Mesenchymal stem cell (in vitro differentiated cells and primary cell): ENCODE measurements at regions not wholly inside any gene's neighbourhood (a gene's known extent, or its start where the extent isn't known, plus 50 kb on each side); places are given as distances from the start of the nearest gene placed in this dataset.
"Not testable (repeated sequence)": the region's sequence is repeated elsewhere in the genome, so short reads cannot be mapped to it uniquely, and the experiment has no call there.

Experiments
- DNase-seq: peaks from one replicate; pipeline ENCODE4 v3.0.0-alpha.2; 2013
- H2AFZ ChIP-seq: one replicate; pipeline ENCODE4 v1.6.1; 2013; ENCODE audit warnings: low read depth, mild to moderate bottlenecking, control low read depth, inconsistent platforms, low read length, moderate library complexity
- H2AK5ac ChIP-seq: 2 replicates; pipeline ENCODE4 v1.6.1; 2013; ENCODE audit warnings: low read length, moderate library complexity, mild to moderate bottlenecking, inconsistent platforms; ENCODE audit not compliant: severe bottlenecking
- H2BK120ac ChIP-seq: one replicate; pipeline ENCODE4 v1.6.1; 2013; ENCODE audit warnings: low read depth, mild to moderate bottlenecking, inconsistent platforms, low read length, moderate library complexity
- H2BK12ac ChIP-seq, 2 experiments: one replicate each; pipeline ENCODE4 v1.6.1; 2013; ENCODE audit warnings: inconsistent platforms in 2 of 2, low read length in 2 of 2, mild to moderate bottlenecking in 2 of 2, moderate library complexity in 2 of 2, control low read depth in 1 of 2
- H2BK15ac ChIP-seq: one replicate; pipeline ENCODE4 v1.6.1; 2013; ENCODE audit warnings: mild to moderate bottlenecking, low read depth, inconsistent platforms; ENCODE audit not compliant: poor library complexity, severe bottlenecking
- H2BK5ac ChIP-seq: 2 replicates; pipeline ENCODE4 v1.6.1; 2013; ENCODE audit warnings: low read depth, mild to moderate bottlenecking, low read length, control low read depth, inconsistent platforms; ENCODE audit not compliant: poor library complexity, severe bottlenecking
- H3K14ac ChIP-seq, 2 experiments: one replicate each; pipeline ENCODE4 v1.6.1; 2013; ENCODE audit warnings: inconsistent platforms in 2 of 2, low read length in 2 of 2, control low read depth in 1 of 2, mild to moderate bottlenecking in 1 of 2, moderate library complexity in 1 of 2
- H3K18ac ChIP-seq, 2 experiments: one replicate each; pipeline ENCODE4 v1.6.1; 2013; ENCODE audit warnings: inconsistent platforms in 2 of 2, low read length in 2 of 2, control low read depth in 1 of 2, low read depth in 1 of 2, mild to moderate bottlenecking in 1 of 2
- H3K23ac ChIP-seq, 2 experiments: one replicate each; pipeline ENCODE4 v1.6.1; 2013; ENCODE audit warnings: inconsistent platforms in 2 of 2, low read length in 2 of 2, mild to moderate bottlenecking in 2 of 2, moderate library complexity in 2 of 2, control low read depth in 1 of 2
- H3K27ac ChIP-seq: 2 replicates; pipeline ENCODE4 v1.5.1; 2013; ENCODE audit warnings: mild to moderate bottlenecking, moderate library complexity, low read length, control low read depth, inconsistent platforms; ENCODE audit not compliant: poor library complexity, severe bottlenecking
- H3K27me3 ChIP-seq, 2 experiments: 2 replicates each; pipeline versions ENCODE4 v1.6.1 to v1.7.0; 2013; ENCODE audit warnings: low read length in 2 of 2, mild to moderate bottlenecking in 2 of 2, moderate library complexity in 2 of 2, control low read depth in 1 of 2, inconsistent platforms in 1 of 2; ENCODE audit not compliant: control insufficient read depth in 1 of 2, insufficient read depth in 1 of 2
- H3K36me3 ChIP-seq, 2 experiments: 2 replicates each; pipeline versions ENCODE4 v1.6.1 to v1.7.0; 2013; ENCODE audit warnings: low read length in 2 of 2, control low read depth in 1 of 2, inconsistent platforms in 1 of 2, low read depth in 1 of 2, mild to moderate bottlenecking in 1 of 2; ENCODE audit not compliant: insufficient read depth in 2 of 2, control insufficient read depth in 1 of 2
- H3K4ac ChIP-seq, 2 experiments: one replicate each; pipeline ENCODE4 v1.6.1; 2013; ENCODE audit warnings: inconsistent platforms in 2 of 2, low read length in 2 of 2, mild to moderate bottlenecking in 2 of 2, moderate library complexity in 2 of 2, control low read depth in 1 of 2, low read depth in 1 of 2
- H3K4me1 ChIP-seq: 2 replicates; pipeline ENCODE4 v1.6.1; 2013; ENCODE audit warnings: low read depth, low read length, control low read depth; ENCODE audit not compliant: control insufficient read depth, insufficient read depth
- H3K4me2 ChIP-seq: 2 replicates; pipeline ENCODE4 v1.6.1; 2013; ENCODE audit warnings: low read length, mild to moderate bottlenecking, inconsistent platforms; ENCODE audit not compliant: poor library complexity, severe bottlenecking
- H3K4me3 ChIP-seq, 2 experiments: 2 replicates each; pipeline versions ENCODE4 v1.5.1 to v1.7.0; 2013; ENCODE audit warnings: low read length in 2 of 2, mild to moderate bottlenecking in 2 of 2, control low read depth in 1 of 2, low read depth in 1 of 2; ENCODE audit not compliant: insufficient read depth in 1 of 2
- H3K79me1 ChIP-seq: replicated peaks from 2 replicates; pipeline ENCODE4 v1.6.1; 2013; ENCODE audit warnings: mild to moderate bottlenecking, control low read depth, low read length, inconsistent platforms; ENCODE audit not compliant: poor library complexity, severe bottlenecking
- H3K9ac ChIP-seq: 2 replicates; pipeline ENCODE4 v1.7.0; 2013; ENCODE audit warnings: mild to moderate bottlenecking, low read length, moderate library complexity
- H3K9me3 ChIP-seq: 2 replicates; pipeline ENCODE4 v1.7.0; 2013; ENCODE audit warnings: mild to moderate bottlenecking, low read length; ENCODE audit not compliant: control insufficient read depth
- H4K8ac ChIP-seq: one replicate; pipeline ENCODE4 v1.6.1; 2013; ENCODE audit warnings: inconsistent platforms, mild to moderate bottlenecking, low read length, moderate library complexity
- H4K91ac ChIP-seq: one replicate; pipeline ENCODE4 v1.6.1; 2013; ENCODE audit warnings: mild to moderate bottlenecking, low read length, inconsistent platforms
- WGBS: methylation state at CpG from one replicate; pipeline ENCODE4 v1.1.7; 2013; ENCODE audit warnings: mixed read lengths; 5-methylcytosine and 5-hydroxymethylcytosine counted together

DNA sequence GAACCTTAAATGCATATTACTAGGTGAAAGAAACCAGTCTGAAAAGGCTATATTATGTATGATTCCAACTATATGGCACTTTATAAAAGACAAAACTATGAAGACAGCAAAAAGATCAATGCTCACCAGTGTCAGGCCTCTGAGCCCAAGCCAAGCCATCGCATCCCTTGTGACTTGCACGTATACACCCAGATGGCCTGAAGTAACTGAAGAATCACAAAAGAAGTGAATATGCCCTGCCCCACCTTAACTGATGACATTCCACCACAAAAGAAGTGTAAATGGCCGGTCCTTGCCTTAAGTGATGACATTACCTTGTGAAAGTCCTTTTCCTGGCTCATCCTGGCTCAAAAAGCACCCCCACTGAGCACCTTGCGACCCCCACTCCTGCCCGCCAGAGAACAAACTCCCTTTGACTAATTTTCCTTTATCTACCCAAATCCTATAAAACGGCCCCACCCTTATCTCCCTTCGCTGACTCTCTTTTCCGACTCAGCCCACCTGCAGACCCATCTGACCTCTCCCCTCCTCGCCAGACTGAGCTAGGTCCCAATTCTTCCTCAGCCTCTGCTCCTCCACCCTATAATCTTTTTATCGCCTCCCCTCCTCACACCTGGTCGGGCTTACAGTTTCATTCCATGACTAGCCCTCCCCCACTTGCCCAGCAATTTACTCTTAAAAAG lies 1239.5 kb downstream of the OLFM4 start:
- not testable (repeated sequence) for H3K23ac ChIP-seq, H2BK5ac ChIP-seq, H2BK120ac ChIP-seq, H3K4me1 ChIP-seq, H3K4me3 ChIP-seq, DNase-seq, H3K4ac ChIP-seq, H3K27me3 ChIP-seq, H2BK12ac ChIP-seq, H2AFZ ChIP-seq, H4K91ac ChIP-seq, H3K36me3 ChIP-seq, H2AK5ac ChIP-seq, H3K79me1 ChIP-seq, H3K27ac ChIP-seq, H2BK15ac ChIP-seq, H3K9ac ChIP-seq, H3K18ac ChIP-seq, H4K8ac ChIP-seq, H3K14ac ChIP-seq, H3K4me2 ChIP-seq
- peaks cover 33% of the 10 kb centered on the region for H3K9me3 ChIP-seq
- 64% methylated on average over 10 of the region's 11 CpGs for WGBS

DNA sequence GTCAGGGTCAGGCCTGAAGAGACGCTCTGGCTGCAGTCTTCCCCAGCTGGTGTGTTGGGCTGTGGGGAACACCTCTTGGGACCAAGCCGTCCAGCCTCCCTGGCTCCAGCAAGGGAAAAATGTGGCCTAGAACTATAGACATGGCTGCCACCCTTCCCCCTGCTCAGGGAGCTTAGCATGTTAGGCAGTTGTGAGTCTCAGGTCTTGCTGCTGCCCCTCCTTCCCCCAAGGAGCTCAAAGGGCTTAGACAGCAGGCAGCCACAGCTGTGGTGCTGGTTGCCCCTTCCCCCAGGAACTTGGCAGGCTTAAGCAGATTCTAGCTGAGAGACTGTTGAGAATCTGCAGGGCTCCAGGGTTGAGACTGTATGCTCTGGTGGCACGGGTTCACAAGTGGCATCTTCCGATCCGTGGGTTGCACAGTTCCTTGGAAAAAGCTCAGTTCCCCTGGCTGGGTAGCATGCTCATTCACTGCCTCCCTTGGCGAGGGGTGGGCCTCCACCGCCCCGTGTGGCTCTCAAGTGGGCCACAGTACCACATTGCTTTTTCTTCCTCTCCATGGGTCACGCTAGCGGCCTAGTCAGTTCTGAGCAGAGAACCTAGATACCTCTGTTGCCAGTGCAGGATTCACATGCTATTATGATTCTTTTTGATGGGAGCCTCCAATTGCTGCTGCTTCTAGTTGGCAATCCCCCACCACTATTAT lies 1258.6 kb downstream of the OLFM4 start:
- no peak overlapping the region for H3K27ac ChIP-seq
- H3K36me3 ChIP-seq = no peaks in the 10 kb centered on the region
- H3K9me3 ChIP-seq = peaks cover 26% of the 10 kb centered on the region
- H3K79me1 ChIP-seq = no peaks in the 10 kb centered on the region
- no peaks in the 10 kb centered on the region for H3K27me3 ChIP-seq
- no peak overlapping the region for H2AK5ac ChIP-seq
- no peak overlapping the region for H3K4ac ChIP-seq
- H3K14ac ChIP-seq = no peak overlapping the region
- H2BK120ac ChIP-seq = no peak overlapping the region
- no peak overlapping the region for H2BK15ac ChIP-seq
- no peak for DNase-seq
- H3K4me2 ChIP-seq = no peak overlapping the region
- no peak overlapping the region for H3K18ac ChIP-seq
- no peak overlapping the region for H2AFZ ChIP-seq
- H3K23ac ChIP-seq = no peak overlapping the region
- H4K8ac ChIP-seq = no peak overlapping the region
- no peak overlapping the region for H4K91ac ChIP-seq
- H3K4me3 ChIP-seq = no peak overlapping the region
- H2BK5ac ChIP-seq = no peak overlapping the region
- no peaks in the 10 kb centered on the region for H3K4me1 ChIP-seq
- 89% methylated on average over 10 of the region's 10 CpGs for WGBS
- no peak overlapping the region for H3K9ac ChIP-seq
- H2BK12ac ChIP-seq = no peak overlapping the region

DNA sequence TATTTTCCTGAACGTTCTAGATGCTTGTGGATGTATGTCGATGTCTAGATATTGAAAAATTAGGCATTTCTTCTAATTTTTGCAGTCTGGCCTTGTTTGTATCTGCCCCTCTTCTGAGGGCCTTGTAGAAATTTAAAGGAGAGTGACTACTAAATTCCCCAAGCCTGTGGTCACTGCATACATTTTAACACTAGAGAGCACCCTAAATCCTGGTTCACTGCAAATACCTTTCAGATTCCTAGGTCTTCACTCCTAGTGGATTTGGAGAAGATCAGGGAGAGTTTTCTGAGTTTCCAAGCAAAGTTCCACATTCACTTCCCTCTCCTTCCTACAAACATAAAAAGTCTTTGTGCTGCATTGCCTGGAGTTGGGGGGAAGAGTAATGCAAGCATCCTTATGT lies 1272.5 kb downstream of the OLFM4 start:
- no peak overlapping the region for H3K23ac ChIP-seq
- no peak overlapping the region for H4K91ac ChIP-seq
- H3K18ac ChIP-seq = no peak overlapping the region
- peaks cover 33% of the 10 kb centered on the region for H3K9me3 ChIP-seq
- H2BK15ac ChIP-seq = no peak overlapping the region
- H2BK120ac ChIP-seq = no peak overlapping the region
- H3K4me3 ChIP-seq = no peak overlapping the region
- no peak overlapping the region for H3K4me2 ChIP-seq
- WGBS = 78% methylated on average over 2 of the region's 2 CpGs
- no peaks in the 10 kb centered on the region for H3K27me3 ChIP-seq
- no peak overlapping the region for H2AFZ ChIP-seq
- H3K79me1 ChIP-seq = no peaks in the 10 kb centered on the region
- H3K4ac ChIP-seq = no peak overlapping the region
- H2BK12ac ChIP-seq = no peak overlapping the region
- H3K27ac ChIP-seq = no peak overlapping the region
- H2AK5ac ChIP-seq = no peak overlapping the region
- H2BK5ac ChIP-seq = no peak overlapping the region
- no peak overlapping the region for H3K14ac ChIP-seq
- no peak for DNase-seq
- no peaks in the 10 kb centered on the region for H3K36me3 ChIP-seq
- no peak overlapping the region for H4K8ac ChIP-seq
- H3K9ac ChIP-seq = no peak overlapping the region
- no peaks in the 10 kb centered on the region for H3K4me1 ChIP-seq

DNA sequence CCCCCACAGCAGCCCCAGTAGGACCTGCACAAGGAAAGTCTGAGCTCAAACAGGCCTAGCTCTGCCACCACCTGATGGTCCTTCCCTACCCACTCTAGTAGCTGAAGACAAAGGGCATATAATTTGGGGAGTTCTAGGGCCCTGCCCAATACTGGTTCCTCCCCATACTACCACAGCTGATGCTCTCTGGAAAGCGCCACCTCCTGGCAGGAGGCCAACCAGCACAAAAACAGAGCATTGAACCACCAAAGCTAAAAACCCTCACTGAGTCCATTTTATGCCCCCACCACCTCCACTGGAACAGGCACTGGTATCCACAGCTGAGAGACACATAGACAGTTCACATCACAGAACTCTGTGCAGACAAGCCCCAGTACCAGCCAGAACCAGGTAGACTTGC lies 1276.8 kb downstream of the OLFM4 start:
- H3K18ac ChIP-seq = no peak overlapping the region
- peaks cover 14% of the 10 kb centered on the region for H3K9me3 ChIP-seq
- 92% methylated on average over 1 of the region's 1 CpG for WGBS
- H3K4ac ChIP-seq = no peak overlapping the region
- no peaks in the 10 kb centered on the region for H3K36me3 ChIP-seq
- H3K4me1 ChIP-seq = no peaks in the 10 kb centered on the region
- no peak overlapping the region for H4K8ac ChIP-seq
- no peak overlapping the region for H2BK5ac ChIP-seq
- no peaks in the 10 kb centered on the region for H3K27me3 ChIP-seq
- H3K4me2 ChIP-seq = no peak overlapping the region
- H2AK5ac ChIP-seq = no peak overlapping the region
- H3K79me1 ChIP-seq = no peaks in the 10 kb centered on the region
- H3K14ac ChIP-seq = no peak overlapping the region
- H3K4me3 ChIP-seq = no peak overlapping the region
- H4K91ac ChIP-seq = peak overlapping the region; percentile 39
- no peak overlapping the region for H2AFZ ChIP-seq
- H2BK12ac ChIP-seq = no peak overlapping the region
- no peak overlapping the region for H2BK15ac ChIP-seq
- no peak overlapping the region for H3K9ac ChIP-seq
- no peak overlapping the region for H2BK120ac ChIP-seq
- H3K27ac ChIP-seq = no peak overlapping the region
- no peak overlapping the region for H3K23ac ChIP-seq
- DNase-seq = no peak
